H9 (cell line): ENCODE measurements at regions not wholly inside any gene's neighbourhood (a gene's known extent, or its start where the extent isn't known, plus 50 kb on each side); places are given as distances from the start of the nearest gene placed in this dataset.

Source experiments
- DNase-seq: peaks from one replicate; pipeline ENCODE4 v3.0.0-alpha.2; 2017
- H2AFZ ChIP-seq: one replicate; pipeline ENCODE4 v1.6.1; 2013; ENCODE audit warnings: mild to moderate bottlenecking, low read length, control low read depth, moderate library complexity
- H2AK5ac ChIP-seq: 2 replicates; pipeline ENCODE4 v1.6.1; 2013; ENCODE audit warnings: low read length, control low read depth, mixed read lengths; ENCODE audit not compliant: insufficient read length
- H2BK120ac ChIP-seq: one replicate; pipeline ENCODE4 v1.6.1; 2013; ENCODE audit warnings: low read depth, mild to moderate bottlenecking, low read length, control low read depth, inconsistent platforms; ENCODE audit not compliant: poor library complexity, severe bottlenecking
- H2BK12ac ChIP-seq: 2 replicates; pipeline ENCODE4 v1.6.1; 2013; ENCODE audit warnings: low read length, control low read depth, mixed read lengths, low read depth; ENCODE audit not compliant: insufficient read length
- H2BK15ac ChIP-seq: 2 replicates; pipeline ENCODE4 v1.6.1; 2013; ENCODE audit warnings: low read depth, low read length, control low read depth
- H2BK20ac ChIP-seq: one replicate; pipeline ENCODE4 v1.6.1; 2013; ENCODE audit warnings: low read depth, mild to moderate bottlenecking, low read length, control low read depth, inconsistent platforms; ENCODE audit not compliant: poor library complexity, severe bottlenecking
- H2BK5ac ChIP-seq: 2 replicates; pipeline ENCODE4 v1.6.1; 2013; ENCODE audit warnings: low read length, control low read depth, mixed read lengths; ENCODE audit not compliant: insufficient read length
- H3K14ac ChIP-seq: 2 replicates; pipeline ENCODE4 v1.6.1; 2013; ENCODE audit warnings: low read length, control low read depth; ENCODE audit not compliant: insufficient read depth
- H3K18ac ChIP-seq: 2 replicates; pipeline ENCODE4 v1.6.1; 2013; ENCODE audit warnings: low read depth, mild to moderate bottlenecking, mixed read lengths, low read length, control low read depth; ENCODE audit not compliant: insufficient read length
- H3K23ac ChIP-seq: 2 replicates; pipeline ENCODE4 v1.6.1; 2013; ENCODE audit warnings: low read length, control low read depth, mixed read lengths, low read depth; ENCODE audit not compliant: insufficient read length
- H3K23me2 ChIP-seq: 2 replicates; pipeline ENCODE4 v1.6.1; 2013; ENCODE audit warnings: low read depth, mild to moderate bottlenecking, mixed read lengths, low read length, control low read depth; ENCODE audit not compliant: insufficient read length, poor library complexity, severe bottlenecking
- H3K27ac ChIP-seq: 2 replicates; pipeline ENCODE4 v1.5.1; 2013; ENCODE audit warnings: low read length, control low read depth, mixed read lengths, low read depth; ENCODE audit not compliant: insufficient read length
- H3K27me3 ChIP-seq: 2 replicates; pipeline ENCODE4 v1.6.1; 2013; ENCODE audit warnings: low read length, control low read depth, inconsistent platforms; ENCODE audit not compliant: insufficient read depth
- H3K4ac ChIP-seq: 2 replicates; pipeline ENCODE4 v1.6.1; 2013; ENCODE audit warnings: low read depth, mild to moderate bottlenecking, control low read depth, inconsistent platforms, low read length, moderate library complexity
- H3K4me1 ChIP-seq: 2 replicates; pipeline ENCODE4 v1.6.1; 2013; ENCODE audit warnings: low read length, control low read depth, inconsistent platforms; ENCODE audit not compliant: insufficient read depth
- H3K4me2 ChIP-seq: 2 replicates; pipeline ENCODE4 v1.6.1; 2013; ENCODE audit warnings: low read length, control low read depth, mixed read lengths; ENCODE audit not compliant: insufficient read length, insufficient read depth
- H3K56ac ChIP-seq: 2 replicates; pipeline ENCODE4 v1.6.1; 2013; ENCODE audit warnings: low read depth, mild to moderate bottlenecking, mixed read lengths, low read length, control low read depth; ENCODE audit not compliant: insufficient read length
- H3K79me1 ChIP-seq: 2 replicates; pipeline ENCODE4 v1.6.1; 2013; ENCODE audit warnings: low read depth, mild to moderate bottlenecking, moderate library complexity, low read length, control low read depth, inconsistent platforms; ENCODE audit not compliant: insufficient read depth, poor library complexity, severe bottlenecking
- H3K79me2 ChIP-seq: 2 replicates; pipeline ENCODE4 v1.6.1; 2013; ENCODE audit warnings: low read length, control low read depth, inconsistent platforms; ENCODE audit not compliant: insufficient read depth
- H3K9ac ChIP-seq: 2 replicates; pipeline ENCODE4 v1.6.1; 2013; ENCODE audit warnings: low read length, control low read depth, mixed read lengths; ENCODE audit not compliant: insufficient read length; ENCODE audit errors: extremely low read depth
- H3K9me3 ChIP-seq: one replicate; pipeline ENCODE4 v1.6.1; 2013; ENCODE audit warnings: low read depth, low read length, inconsistent platforms; ENCODE audit not compliant: control insufficient read depth
- H3T11ph ChIP-seq: one replicate; pipeline ENCODE4 v1.6.1; 2013; ENCODE audit warnings: mild to moderate bottlenecking, low read length, control low read depth, inconsistent platforms
- H4K20me1 ChIP-seq: one replicate; pipeline ENCODE4 v1.6.1; 2013; ENCODE audit not compliant: control insufficient read depth, insufficient read length, insufficient read depth
- H4K5ac ChIP-seq: 2 replicates; pipeline ENCODE4 v1.6.1; 2013; ENCODE audit warnings: low read depth, mild to moderate bottlenecking, mixed read lengths, low read length, control low read depth; ENCODE audit not compliant: insufficient read length
- H4K8ac ChIP-seq: replicated peaks from 2 replicates; pipeline ENCODE4 v1.6.1; 2013; ENCODE audit warnings: low read length, control low read depth, mixed read lengths, low read depth; ENCODE audit not compliant: insufficient read length
- H4K91ac ChIP-seq: 2 replicates; pipeline ENCODE4 v1.6.1; 2013; ENCODE audit warnings: low read depth, mild to moderate bottlenecking, moderate library complexity, mixed read lengths, low read length, control low read depth; ENCODE audit not compliant: insufficient read length
- H3K27ac Mint-ChIP-seq, 3 experiments: 2 replicates in 2 of 3; 3 replicates in 1 of 3; pipeline ENCODE4 v1.8.0; 2020 to 2021; ENCODE audit warnings: mixed read lengths in 3 of 3, mild to moderate bottlenecking in 1 of 3, moderate library complexity in 1 of 3
- H3K27me3 Mint-ChIP-seq: 2 replicates; pipeline ENCODE4 v1.8.0; 2021; ENCODE audit warnings: low read depth, mild to moderate bottlenecking, moderate library complexity, mixed read lengths
- H3K36me3 Mint-ChIP-seq, 3 experiments: 2 replicates in 2 of 3; 3 replicates in 1 of 3; pipeline ENCODE4 v1.8.0; 2020 to 2021; ENCODE audit warnings: low read depth in 3 of 3, mixed read lengths in 3 of 3; ENCODE audit not compliant: insufficient read depth in 1 of 3
- H3K4me1 Mint-ChIP-seq, 2 experiments: 2 replicates each; pipeline ENCODE4 v1.8.0; 2020; ENCODE audit warnings: mixed read lengths in 2 of 2
- H3K4me3 Mint-ChIP-seq, 2 experiments: 2 replicates in 1 of 2; 3 replicates in 1 of 2; pipeline ENCODE4 v1.8.0; 2020 to 2021; ENCODE audit warnings: mild to moderate bottlenecking in 2 of 2, mixed read lengths in 2 of 2, moderate library complexity in 1 of 2
- H3K9me3 Mint-ChIP-seq, 2 experiments: 2 replicates in 1 of 2; 3 replicates in 1 of 2; pipeline ENCODE4 v1.8.0; 2020; ENCODE audit warnings: mild to moderate bottlenecking in 2 of 2, mixed read lengths in 2 of 2, moderate library complexity in 1 of 2
- CTCF ChIP-seq: fragments of 200-600 bp; sonication (generic); conservative IDR thresholded peaks from 3 replicates; pipeline ENCODE4 v1.8.0; 2021; ENCODE audit warnings: antibody characterized with exemption, mild to moderate bottlenecking
- WGBS: extraction: QIAGEN DNeasy Blood & Tissue Kit; methylation state at CpG from one replicate; pipeline ENCODE4 v1.1.7; 2013; ENCODE audit warnings: missing lambda C conversion rate, low lambda C conversion rate, mixed read lengths; ENCODE audit not compliant: insufficient read length; ENCODE audit errors: extremely low coverage; 5-methylcytosine and 5-hydroxymethylcytosine counted together

- TF ChIP-seq CTCF = no peak
- Histone ChIP-seq H2BK120ac (no peak overlapping the region), H2BK15ac (no peak overlapping the region), H3T11ph (no peak overlapping the region), H4K8ac (no peak overlapping the region), H2AFZ (no peak overlapping the region), H3K23me2 (no peaks in the 10 kb centered on the region), H3K23ac (no peak overlapping the region), H2BK20ac (no peak overlapping the region), H3K9ac (no peak overlapping the region), H3K18ac (no peak overlapping the region), H3K27me3 (no peaks in the 10 kb centered on the region), H3K27ac (no peak overlapping the region), H4K20me1 (no peaks in the 10 kb centered on the region), H3K4ac (no peak overlapping the region), H3K56ac (no peak overlapping the region), H3K79me1 (no peaks in the 10 kb centered on the region), H2BK12ac (no peak overlapping the region), H4K91ac (no peak overlapping the region), H4K5ac (no peak overlapping the region), H3K14ac (no peak overlapping the region), H2AK5ac (no peak overlapping the region), H3K79me2 (no peaks in the 10 kb centered on the region), H3K4me1 (no peaks in the 10 kb centered on the region; the same call in 1 of the 2 replicates), H2BK5ac (no peak overlapping the region), H3K9me3 (no peaks in the 10 kb centered on the region), H3K4me2 (no peak overlapping the region)
- whole genome bisulfite sequencing = no CpG with 5 or more reads among the region's 1 CpG
- H3K36me3 Mint-ChIP-seq = no peaks in the 10 kb centered on the region
- H3K9me3 Mint-ChIP-seq = no peaks in the 10 kb centered on the region
- peaks cover 4 to 9% of the 10 kb centered on the region in 2 experiments; a peak in 3 of 4 replicates for H3K4me1 Mint-ChIP-seq
- H3K27me3 Mint-ChIP-seq = no peaks in the 10 kb centered on the region
- DNase-seq = no peak
- no peak overlapping the region for H3K27ac Mint-ChIP-seq
- no peak overlapping the region for H3K4me3 Mint-ChIP-seq
These were observed 148.0 kb downstream of the HGF start for GRCh38 chr7:81621893-81622292.
